SU-DHL-6 (cell line): ENCODE measurements at regions not wholly inside any gene's neighbourhood (a gene's known extent, or its start where the extent isn't known, plus 50 kb on each side); places are given as distances from the start of the nearest gene placed in this dataset.

Experiments used
- H2AFZ ChIP-seq: fragments of 200-600 bp; sonication (generic); 2 replicates; pipeline ENCODE4 v1.6.1; 2014; ENCODE audit warnings: low read depth, mild to moderate bottlenecking, moderate library complexity, mixed read lengths, antibody characterized with exemption, low read length; ENCODE audit not compliant: severe bottlenecking
- H3F3A ChIP-seq: fragments of 200-600 bp; shearing (Covaris generic); 2 replicates; pipeline ENCODE4 v1.6.0; 2016; ENCODE audit warnings: antibody characterized with exemption, mild to moderate bottlenecking; ENCODE audit not compliant: insufficient read depth
- H3K27ac ChIP-seq: fragments of 200-600 bp; sonication (generic); 2 replicates; pipeline ENCODE4 v1.5.1; 2016; ENCODE audit warnings: low read depth, mild to moderate bottlenecking, low read length, moderate library complexity, mixed read lengths
- H3K27me3 ChIP-seq: fragments of 200-600 bp; sonication (generic), shearing (Covaris generic); 2 replicates; pipeline ENCODE4 v1.6.0; 2014; ENCODE audit warnings: mild to moderate bottlenecking, low read length
- H3K36me3 ChIP-seq: fragments of 200-600 bp; sonication (generic); 2 replicates; pipeline ENCODE4 v1.6.1; 2014; ENCODE audit warnings: mild to moderate bottlenecking, low read length, mixed read lengths
- H3K4me2 ChIP-seq: fragments of 300-600, 200-600 bp; shearing (Covaris generic), sonication (generic); 2 replicates; pipeline ENCODE4 v1.6.0; 2014; ENCODE audit warnings: low read length, low read depth, mild to moderate bottlenecking; ENCODE audit not compliant: poor library complexity, severe bottlenecking
- H3K4me3 ChIP-seq: fragments of 200-600 bp; sonication (generic); 2 replicates; pipeline ENCODE4 v1.5.1; 2014; ENCODE audit warnings: antibody characterized with exemption, low read length, mild to moderate bottlenecking, mixed read lengths; ENCODE audit not compliant: insufficient read depth, poor library complexity, severe bottlenecking
- H3K79me2 ChIP-seq: fragments of 200-600 bp; sonication (generic); 2 replicates; pipeline ENCODE4 v1.6.1; 2014; ENCODE audit warnings: mild to moderate bottlenecking, low read length, moderate library complexity; ENCODE audit not compliant: insufficient read depth
- H3K9ac ChIP-seq: fragments of 200-600 bp; sonication (generic); 2 replicates; pipeline ENCODE4 v1.7.0; 2014; ENCODE audit warnings: mild to moderate bottlenecking, low read length
- H3K9me2 ChIP-seq: fragments of 200-600 bp; sonication (generic); replicated peaks from 2 replicates; pipeline ENCODE4 v1.6.1; 2014; ENCODE audit warnings: low read length; ENCODE audit not compliant: insufficient read depth
- H3K9me3 ChIP-seq: fragments of 200-600 bp; sonication (generic); 2 replicates; pipeline ENCODE4 v1.6.1; 2014; ENCODE audit warnings: low read length, mixed read lengths; ENCODE audit not compliant: insufficient read depth
- H4K20me1 ChIP-seq: fragments of 200-600 bp; sonication (generic); 2 replicates; pipeline ENCODE4 v1.6.1; 2014; ENCODE audit warnings: low read depth, mild to moderate bottlenecking, antibody characterized with exemption, low read length, moderate library complexity, mixed read lengths
- CTCF ChIP-seq: fragments of 200-600 bp; sonication (generic); IDR thresholded peaks from one replicate; pipeline ENCODE4 v1.5.1; 2017; ENCODE audit warnings: antibody characterized with exemption, mild to moderate bottlenecking, low read length, moderate library complexity; ENCODE audit not compliant: insufficient read depth, poor library complexity, severe bottlenecking
- EZH2phosphoT487 ChIP-seq: fragments of 200-600 bp; sonication (generic), shearing (Covaris generic); conservative IDR thresholded peaks from 2 replicates; pipeline ENCODE4 v1.6.1; 2018; ENCODE audit warnings: mild to moderate bottlenecking, antibody characterized with exemption, low read length, moderate library complexity, mixed read lengths

DNA sequence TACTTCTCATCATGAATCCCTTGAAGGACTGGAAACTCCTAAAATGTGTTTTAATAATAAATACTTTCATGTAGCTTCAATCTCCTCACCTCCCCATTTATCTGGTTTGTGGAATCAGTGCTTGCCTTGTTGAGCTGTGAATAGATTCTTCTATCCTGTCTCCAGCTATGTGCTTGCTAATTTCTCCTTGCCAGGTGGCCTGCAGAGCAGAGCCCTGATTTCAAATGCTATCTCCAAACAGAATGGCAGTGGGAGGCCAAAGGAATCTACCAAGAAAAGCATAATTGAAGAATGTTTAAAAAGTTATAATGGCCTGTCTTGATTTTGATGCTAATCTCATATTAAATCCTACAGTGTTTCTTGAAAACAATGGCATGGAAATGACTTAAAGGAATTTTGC, 309.3 kb upstream of the CHORDC1 start:
- H3F3A ChIP-seq = no peaks in the 10 kb centered on the region
- no peak overlapping the region for H3K9ac ChIP-seq
- H4K20me1 ChIP-seq = no peaks in the 10 kb centered on the region
- TF ChIP-seq EZH2phosphoT487 = no peak
- TF ChIP-seq CTCF = no peak
- no peaks in the 10 kb centered on the region for H3K9me3 ChIP-seq
- H3K27ac ChIP-seq = no peak overlapping the region
- H3K27me3 ChIP-seq = no peaks in the 10 kb centered on the region
- no peaks in the 10 kb centered on the region for H3K79me2 ChIP-seq
- no peak overlapping the region for H3K4me3 ChIP-seq
- no peak overlapping the region for H3K4me2 ChIP-seq
- H2AFZ ChIP-seq = no peak overlapping the region
- H3K9me2 ChIP-seq = no peaks in the 10 kb centered on the region
- no peaks in the 10 kb centered on the region for H3K36me3 ChIP-seq

DNA sequence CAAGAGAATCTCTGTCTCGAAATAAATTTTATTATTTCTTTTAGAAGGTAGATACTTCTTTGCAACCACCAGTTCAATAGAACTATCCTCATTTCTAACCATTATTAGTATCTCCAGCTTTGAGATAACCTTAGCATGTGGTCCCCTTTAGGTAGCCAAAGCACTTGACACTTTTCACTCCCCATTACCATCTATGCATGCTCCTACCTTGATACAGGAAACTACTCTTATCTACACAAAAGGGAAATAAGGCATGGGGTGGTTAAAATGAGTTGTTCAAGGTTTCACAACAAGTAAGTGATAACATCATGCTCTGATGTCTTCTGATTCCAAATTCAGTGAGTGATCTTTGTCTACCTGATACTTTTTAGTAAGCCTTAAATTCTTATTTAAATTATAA, 308.2 kb upstream of the CHORDC1 start:
- no peak for TF ChIP-seq EZH2phosphoT487
- Histone ChIP-seq H4K20me1 (no peaks in the 10 kb centered on the region), H3K4me2 (no peak overlapping the region), H3F3A (no peaks in the 10 kb centered on the region), H3K9me2 (no peaks in the 10 kb centered on the region), H3K9ac (no peak overlapping the region), H3K27me3 (no peaks in the 10 kb centered on the region), H2AFZ (no peak overlapping the region), H3K4me3 (no peak overlapping the region), H3K79me2 (no peaks in the 10 kb centered on the region), H3K27ac (no peak overlapping the region), H3K36me3 (no peaks in the 10 kb centered on the region), H3K9me3 (no peaks in the 10 kb centered on the region)

GRCh38 chr11:90525962-90526361, 303.1 kb upstream of the CHORDC1 start:
- no peak overlapping the region for H3K4me3 ChIP-seq
- no peak overlapping the region for H3K4me2 ChIP-seq
- H3K9me2 ChIP-seq = no peaks in the 10 kb centered on the region
- TF ChIP-seq EZH2phosphoT487 (no peak), CTCF (no peak)
- H3K27ac ChIP-seq = no peak overlapping the region
- no peaks in the 10 kb centered on the region for H3F3A ChIP-seq
- no peaks in the 10 kb centered on the region for H3K36me3 ChIP-seq
- H2AFZ ChIP-seq = no peak overlapping the region
- no peaks in the 10 kb centered on the region for H3K79me2 ChIP-seq
- H4K20me1 ChIP-seq = no peaks in the 10 kb centered on the region
- H3K9ac ChIP-seq = no peak overlapping the region
- H3K27me3 ChIP-seq = no peaks in the 10 kb centered on the region
- no peaks in the 10 kb centered on the region for H3K9me3 ChIP-seq

DNA sequence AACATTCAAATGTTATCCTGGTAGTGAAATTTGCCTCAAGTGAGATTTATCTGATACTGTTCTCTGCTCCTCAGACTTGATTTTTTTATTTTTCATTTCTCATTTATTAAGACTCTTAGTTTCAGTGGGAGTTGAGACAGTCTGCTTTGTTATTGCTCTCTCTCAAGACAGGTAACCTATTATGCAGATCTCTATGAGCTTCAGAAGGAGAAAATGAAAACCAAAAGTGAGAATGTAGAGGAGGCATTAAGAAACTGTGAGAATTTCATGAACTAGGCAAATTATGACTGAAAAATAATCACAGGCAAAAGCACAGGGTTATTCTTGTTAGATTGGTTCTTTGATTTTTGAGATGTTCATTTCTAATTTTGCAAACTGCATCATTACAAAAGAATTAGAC, 290.0 kb upstream of the CHORDC1 start:
- Histone ChIP-seq H3K9me3 (no peaks in the 10 kb centered on the region), H3K36me3 (no peaks in the 10 kb centered on the region), H3K27me3 (no peaks in the 10 kb centered on the region), H3K79me2 (no peaks in the 10 kb centered on the region), H3K4me3 (no peak overlapping the region), H3F3A (no peaks in the 10 kb centered on the region), H3K27ac (no peak overlapping the region), H3K4me2 (no peak overlapping the region), H2AFZ (no peak overlapping the region), H3K9me2 (no peaks in the 10 kb centered on the region), H3K9ac (no peak overlapping the region), H4K20me1 (no peaks in the 10 kb centered on the region)
- TF ChIP-seq EZH2phosphoT487 = no peak
- no peak for TF ChIP-seq CTCF
